Umbilical cord (tissue), 1 donor: ENCODE measurements at regions not wholly inside any gene's neighbourhood (a gene's known extent, or its start where the extent isn't known, plus 50 kb on each side); places are given as distances from the start of the nearest gene placed in this dataset.
"Not testable (repeated sequence)": the region's sequence is repeated elsewhere in the genome, so short reads cannot be mapped to it uniquely, and the experiment has no call there.

ENCODE experiments used
- DNase-seq: peaks from one replicate; pipeline ENCODE4 v3.0.0-alpha.2; 2015; ENCODE audit warnings: low spot score

DNA sequence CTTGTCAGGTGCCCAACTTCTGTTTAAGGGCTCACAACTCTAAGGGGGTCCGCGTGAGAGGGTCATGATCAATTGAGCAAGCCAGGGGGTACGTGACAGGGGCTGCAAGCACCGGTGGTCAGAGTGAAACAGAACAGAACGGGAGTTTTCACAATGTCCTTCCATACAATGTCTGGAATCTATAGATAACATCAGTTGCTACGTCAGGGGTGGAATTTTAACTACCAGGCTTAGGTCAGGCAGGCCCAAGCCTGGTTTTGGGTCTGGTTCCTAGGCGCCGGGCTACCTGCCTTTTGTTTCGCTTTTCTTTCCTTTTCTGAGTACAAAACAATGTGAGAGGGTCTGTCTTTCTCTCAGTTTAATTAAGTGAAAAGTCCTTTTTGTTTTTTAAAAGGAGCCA is 666.5 kb upstream of the MBL2 start:
- DNase-seq, result not testable (repeated sequence)

DNA sequence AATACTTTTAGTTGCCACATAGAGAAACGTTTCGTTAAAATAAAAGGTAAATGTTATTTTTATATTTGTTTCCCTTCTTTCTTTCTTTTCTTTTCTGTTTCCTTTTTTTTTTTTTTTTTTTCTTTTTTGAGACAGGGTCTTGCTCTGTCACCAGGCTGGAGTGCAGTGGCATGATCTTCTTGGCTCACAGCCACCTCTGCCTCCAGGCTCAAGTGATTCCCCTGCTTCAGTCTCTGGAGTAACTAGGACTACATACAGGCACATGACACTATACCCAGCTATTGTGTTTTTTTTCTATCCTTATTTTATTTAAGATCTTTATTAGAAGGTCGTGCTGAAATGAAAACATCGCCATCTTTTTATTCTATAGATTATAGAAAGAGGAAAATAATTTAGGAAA is 661.8 kb upstream of the MBL2 start:
- DNase-seq, result no peak

DNA sequence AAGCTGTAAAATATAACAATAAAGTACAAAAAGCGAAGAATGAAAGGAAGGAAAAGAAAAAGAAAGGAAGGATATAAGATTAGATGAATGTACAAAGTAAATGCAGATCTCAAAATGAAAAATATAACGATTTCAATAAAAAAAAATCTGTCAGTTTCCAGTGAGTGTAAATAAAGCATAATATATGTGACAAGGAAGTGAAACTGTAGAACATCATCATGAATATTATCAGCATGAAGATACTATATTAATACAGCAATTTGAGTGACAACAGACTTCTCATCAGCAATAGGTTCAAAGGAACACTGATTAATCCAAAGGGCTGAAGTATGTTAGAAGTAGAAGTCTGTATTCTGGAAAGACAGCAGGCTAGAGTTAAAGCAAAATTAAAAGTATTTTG is 659.5 kb upstream of the MBL2 start:
- no peak for DNase-seq

DNA sequence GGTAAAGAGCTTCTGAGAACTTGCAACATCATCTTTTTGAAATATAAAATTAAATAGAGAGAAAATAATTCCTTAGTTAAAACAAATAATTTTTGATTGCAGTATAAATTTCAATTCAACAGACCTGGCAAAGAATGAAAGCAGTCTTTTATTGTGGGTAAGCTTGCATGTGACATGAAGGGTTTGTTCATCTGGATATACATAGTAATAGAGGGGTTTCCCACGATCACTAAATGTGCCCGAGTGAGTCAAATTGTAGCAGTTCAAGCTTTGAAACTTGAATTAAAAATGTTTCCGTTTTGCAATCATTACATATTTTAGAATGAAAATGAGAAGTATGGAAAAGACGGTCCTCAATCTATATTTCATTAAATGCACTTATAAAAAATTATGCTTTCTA is 658.4 kb upstream of the MBL2 start:
- DNase-seq, result no peak

DNA sequence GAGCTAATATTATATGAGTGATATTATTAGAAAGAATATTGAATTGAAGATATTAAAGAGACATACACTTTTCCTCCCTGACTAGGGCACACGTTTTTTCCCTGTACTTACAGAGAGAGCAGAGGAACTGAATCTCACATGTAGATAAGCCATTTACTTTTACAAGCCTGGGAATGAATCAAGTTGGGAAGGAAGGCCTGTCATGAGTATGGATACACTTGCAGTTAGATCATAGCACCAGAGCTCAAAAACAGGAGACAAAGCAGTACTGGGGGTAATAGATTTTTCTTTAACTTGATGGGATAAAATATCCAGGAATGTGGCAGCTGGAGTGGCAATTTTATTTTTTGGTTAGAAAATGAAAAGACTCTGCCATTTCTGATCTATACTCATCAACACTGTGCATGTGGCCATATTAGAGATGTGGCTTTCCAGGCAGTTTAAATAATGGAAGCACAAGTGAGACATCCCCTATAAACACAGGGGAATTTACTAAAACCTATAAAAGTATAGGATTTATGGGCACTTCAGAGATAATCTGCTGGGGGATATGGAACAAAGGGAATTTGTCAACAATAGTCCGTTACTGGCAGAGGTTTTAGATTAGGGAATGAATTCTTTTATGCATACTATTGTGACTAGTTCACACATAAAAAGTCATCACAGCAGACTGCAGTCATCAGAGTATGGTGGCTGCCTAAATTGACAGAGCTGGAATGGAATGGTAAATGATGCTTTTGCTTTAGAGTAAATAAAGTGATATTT is 657.7 kb upstream of the MBL2 start:
- peak; percentile 8 for DNase-seq

DNA sequence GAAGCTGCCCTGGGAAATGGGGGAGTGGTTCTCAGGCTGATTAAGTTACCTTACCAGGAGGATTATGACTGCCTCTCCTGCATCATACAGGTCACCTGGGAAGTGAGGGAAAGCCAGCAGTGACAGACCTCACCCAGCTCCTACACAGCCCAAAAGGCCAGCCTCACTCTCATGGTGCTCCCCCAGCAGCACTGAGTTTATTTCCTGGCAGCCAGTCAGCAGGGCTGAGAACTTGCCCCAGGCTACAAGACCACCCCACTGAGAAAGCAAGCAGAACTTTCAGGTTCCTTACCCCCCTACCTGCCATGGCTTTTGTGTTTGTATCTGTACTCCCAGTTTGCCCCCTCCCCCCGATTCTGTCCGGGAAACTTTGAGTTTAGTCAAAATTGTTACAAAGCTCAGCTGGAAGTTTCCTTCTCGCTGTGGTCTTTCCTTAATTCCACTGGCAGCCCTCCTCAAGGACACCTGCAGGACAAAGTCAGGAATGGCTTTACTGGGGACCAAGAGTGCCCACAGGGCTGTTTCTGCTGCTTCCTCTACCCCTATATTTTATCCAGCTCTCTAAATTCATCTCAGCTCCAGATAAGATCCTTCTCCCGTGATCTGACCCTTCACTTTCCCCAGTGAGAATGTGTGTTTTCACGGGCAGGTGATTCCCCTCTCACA is 649.8 kb upstream of the MBL2 start:
- no peak for DNase-seq

DNA sequence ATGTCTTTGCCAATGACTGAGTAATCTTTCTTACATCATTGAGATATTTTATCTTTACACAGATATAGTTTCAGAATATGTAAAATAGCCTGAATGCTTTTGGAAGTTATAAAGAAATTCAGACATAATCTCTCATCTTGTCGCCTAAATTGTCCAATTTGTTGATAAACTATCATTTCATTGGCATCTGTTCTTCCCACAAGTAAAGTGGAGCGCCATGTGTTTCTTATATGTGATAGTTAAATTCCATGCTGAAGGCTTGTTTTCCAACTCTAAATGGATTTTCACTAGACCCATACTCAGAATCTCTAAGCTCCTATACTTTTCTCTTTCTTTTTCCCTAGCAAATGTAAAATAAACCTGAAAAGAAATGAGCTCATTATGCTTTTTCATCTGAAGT is 640.1 kb upstream of the MBL2 start:
- no peak for DNase-seq

DNA sequence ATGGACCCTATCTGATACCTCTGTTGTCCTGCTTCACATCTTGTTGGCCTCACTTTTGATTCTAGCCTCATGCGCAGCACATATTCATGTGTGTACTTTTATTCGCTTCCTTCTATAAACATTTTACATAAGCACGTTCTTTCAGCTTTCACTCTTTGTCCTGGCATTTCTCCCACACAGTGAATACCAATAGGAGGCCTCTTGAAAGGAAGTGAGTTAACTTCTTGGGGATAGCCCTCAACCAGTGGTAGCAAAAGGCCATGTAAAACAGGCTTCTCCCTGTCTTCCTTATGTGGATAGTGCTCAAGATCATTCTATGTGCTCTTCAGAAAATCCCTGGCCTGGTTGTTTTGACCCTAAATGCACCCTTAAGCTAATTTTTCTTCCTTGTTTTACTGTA is 633.9 kb upstream of the MBL2 start:
- no peak for DNase-seq

DNA sequence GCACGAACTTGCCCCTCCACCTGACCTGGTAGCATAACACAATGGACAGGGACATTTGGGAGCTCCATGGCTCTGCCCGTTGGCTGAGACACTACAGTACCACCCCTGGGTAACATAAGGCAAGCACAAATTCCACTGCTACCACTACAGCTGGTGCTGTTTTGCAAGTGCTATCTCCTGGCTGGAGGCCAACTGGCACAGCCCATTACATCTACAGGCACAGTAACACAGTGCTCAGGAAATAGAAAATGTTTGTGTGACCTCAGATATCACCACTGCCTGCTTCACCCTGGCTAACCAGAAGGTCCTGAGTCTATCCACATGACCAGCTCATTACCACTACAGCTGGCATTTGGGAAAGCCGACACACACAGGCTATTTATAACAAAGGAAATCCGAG is 631.1 kb upstream of the MBL2 start:
- DNase-seq, result peak; percentile 55

DNA sequence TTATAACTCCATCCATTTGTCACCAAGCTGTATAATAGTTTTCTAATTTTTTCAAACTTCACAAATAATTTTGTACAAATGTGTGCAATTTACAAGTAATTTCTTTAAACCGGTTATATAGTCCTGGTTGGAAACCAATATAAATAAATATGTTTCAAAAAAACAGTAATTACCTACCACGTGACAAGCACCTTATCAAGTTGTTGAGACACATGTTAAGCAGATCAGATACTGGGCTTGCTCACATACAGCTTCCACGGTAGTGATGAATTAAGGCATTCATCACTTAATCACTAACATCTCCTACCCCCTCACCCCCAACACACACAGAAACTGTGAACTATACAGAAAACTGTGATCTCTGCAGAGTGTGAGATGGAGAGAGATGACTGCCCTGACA is 630.0 kb upstream of the MBL2 start:
- DNase-seq, result no peak

DNA sequence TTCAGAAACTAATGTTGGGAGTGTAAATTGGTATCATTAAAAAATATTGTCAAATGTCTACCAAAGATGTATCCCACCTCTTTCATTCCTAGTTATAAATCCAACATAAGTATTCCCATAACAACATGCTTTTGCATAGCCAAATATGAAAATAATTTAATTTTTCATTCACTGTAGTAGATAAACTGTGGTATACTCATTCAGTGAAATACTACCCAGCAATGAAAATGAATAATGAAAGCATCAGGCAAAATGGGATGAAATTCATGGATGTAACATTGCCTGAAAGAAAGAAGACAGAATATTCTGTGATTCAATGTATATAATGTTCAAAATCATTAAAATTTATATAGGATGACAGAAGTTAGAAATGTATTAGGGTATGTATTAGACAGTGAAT is 629.0 kb upstream of the MBL2 start:
- no peak for DNase-seq

DNA sequence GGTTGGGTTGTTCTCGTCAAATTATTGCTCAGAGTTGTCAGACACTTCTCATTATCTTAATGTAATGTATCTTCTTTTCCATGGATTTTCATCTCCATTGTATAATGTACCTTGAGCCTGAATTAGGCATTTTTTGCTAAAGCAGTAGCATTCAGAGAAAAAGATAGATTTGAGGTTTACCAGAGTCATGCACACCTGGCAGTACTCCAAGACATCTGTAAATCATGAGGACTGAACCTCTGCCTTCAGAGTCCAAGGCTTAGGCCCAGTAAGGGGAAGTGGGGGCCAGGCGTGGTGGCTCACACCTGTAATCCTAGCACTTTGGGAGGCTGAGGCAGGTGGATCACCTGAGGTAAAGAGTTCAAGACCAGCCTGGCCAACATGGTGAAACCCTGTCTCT is 624.3 kb upstream of the MBL2 start:
- DNase-seq, result no peak

DNA sequence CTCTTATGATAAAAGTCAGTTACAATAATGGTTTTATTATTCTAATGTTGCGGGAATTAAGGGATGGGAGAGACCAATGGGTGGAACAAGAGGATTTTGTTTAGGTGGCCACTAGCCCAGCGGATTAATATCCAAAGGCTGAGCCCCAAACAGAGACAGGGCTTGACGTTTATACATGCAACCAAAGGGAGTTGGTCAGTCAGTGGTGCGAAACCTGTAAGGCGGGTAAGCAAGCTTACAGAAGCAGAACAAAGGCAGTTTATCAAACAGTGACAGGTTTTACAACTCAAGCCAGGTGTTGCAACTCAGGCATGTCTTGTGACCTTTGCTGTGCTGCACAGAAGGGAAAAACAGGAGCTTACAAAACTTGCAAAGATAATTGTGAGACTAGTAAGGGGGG is 622.9 kb upstream of the MBL2 start:
- no peak for DNase-seq

DNA sequence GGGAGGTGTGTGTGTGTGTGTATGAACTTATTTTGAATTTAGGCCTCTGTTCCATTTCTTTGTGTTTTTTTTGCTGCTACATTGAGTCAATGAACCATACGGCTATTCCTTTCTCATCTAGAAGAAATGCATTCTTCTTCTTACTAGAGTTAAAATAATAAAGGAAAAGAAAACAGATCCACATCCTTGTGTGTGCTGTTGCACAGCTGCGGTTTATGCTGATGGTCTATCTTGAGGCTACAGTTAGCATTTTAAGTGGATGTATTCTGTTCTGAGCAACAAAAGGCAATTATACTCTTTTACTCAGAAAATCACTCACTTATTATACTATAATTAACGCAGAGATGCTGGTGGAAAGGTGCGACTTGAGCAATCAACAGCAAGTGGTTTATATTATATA is 615.0 kb upstream of the MBL2 start:
- no peak for DNase-seq

DNA sequence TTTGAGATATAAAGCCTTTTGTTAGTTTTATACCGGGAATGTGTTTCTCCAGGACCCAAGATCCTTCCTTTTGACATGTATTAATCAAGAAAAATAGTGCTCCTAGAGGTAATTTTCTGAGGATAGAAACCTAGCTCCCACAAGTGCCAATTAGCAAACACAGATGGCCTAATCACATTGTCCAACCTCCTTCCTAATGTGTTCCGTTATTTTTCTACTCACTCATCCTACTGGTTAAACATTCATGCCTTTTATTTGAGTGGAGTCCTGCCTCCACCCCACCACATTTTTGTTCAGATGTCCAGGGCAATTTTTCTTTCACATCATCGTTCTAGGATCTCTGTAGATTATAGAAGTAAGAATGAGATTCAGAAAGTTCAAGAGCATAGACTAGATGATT is 610.0 kb upstream of the MBL2 start:
- DNase-seq, result no peak

DNA sequence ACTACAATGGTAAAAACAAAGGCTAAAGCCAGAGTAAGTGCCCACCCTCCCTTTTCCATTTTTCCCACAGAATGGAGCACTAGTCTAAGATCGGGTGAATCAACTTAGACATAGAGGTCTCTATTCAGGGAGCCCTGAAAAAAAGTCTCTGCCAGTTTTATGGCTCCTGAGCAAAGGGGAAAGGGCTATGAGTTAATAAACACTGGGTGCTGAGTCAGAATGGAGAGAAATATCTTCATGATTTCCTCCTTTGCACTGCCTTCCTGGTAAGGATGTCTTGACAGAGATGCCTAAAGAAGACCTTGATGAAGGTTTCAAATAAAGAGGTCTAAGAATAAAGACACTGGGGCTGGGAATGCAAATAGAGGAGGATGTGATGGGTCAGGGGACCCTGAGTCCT is 607.4 kb upstream of the MBL2 start:
- no peak for DNase-seq

DNA sequence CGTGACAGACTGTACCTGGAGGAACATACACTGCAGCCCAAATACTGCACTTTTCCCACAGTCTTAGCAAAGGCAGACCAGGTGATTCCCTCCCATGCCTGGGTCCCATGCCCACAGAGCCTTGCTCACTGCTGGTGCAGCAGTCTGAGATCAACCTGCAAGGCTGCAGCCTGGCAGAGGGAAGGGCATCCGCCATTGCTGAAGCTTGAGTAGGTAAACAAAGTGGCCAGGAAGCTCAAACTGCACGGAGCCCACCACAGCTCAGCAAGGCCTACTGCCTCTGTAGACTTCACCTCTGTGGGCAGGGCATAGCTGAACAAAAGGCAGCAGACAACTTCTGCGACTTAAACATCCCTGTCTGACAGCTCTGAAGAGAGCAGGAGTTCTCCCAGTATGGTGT is 597.8 kb upstream of the MBL2 start:
- no peak for DNase-seq

DNA sequence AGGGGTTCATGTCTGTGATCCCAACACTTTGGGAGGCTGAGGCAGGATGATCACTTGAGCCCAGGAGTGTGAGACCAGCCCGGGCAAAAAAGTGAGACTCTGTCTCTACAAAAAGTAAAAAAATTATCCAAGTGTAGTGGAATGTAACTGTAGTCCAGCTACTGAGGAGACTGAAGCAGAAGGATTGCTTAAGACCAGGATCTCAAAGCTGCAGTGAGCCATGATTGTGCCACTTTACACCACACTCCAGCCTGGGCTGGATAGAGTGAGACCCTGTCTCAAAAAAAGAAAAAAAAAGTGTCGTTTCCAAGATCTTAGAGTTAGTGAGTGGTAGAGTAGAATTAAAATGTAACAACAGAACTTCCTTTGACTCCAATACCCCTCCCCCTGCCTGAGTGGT is 589.4 kb upstream of the MBL2 start:
- DNase-seq, result no peak

DNA sequence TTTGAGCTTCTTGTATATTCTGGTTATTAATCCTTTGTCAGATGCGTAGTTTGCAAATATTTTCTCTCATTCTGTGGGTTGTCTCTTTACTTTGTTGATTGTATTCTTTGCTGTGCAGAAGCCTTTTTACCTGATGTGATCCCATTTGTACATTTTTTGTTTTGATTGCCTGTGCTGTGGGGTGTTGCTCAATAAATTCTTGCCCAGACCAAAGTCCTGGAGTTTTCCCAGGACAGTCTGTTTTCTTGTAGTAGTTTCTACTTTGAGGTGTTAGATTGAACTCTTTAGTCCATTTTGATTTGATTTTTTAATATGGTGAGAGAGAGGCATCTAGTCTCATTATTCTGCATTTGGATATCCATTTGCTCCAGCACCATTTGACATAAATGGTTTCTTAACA is 588.7 kb upstream of the MBL2 start:
- no peak for DNase-seq

DNA sequence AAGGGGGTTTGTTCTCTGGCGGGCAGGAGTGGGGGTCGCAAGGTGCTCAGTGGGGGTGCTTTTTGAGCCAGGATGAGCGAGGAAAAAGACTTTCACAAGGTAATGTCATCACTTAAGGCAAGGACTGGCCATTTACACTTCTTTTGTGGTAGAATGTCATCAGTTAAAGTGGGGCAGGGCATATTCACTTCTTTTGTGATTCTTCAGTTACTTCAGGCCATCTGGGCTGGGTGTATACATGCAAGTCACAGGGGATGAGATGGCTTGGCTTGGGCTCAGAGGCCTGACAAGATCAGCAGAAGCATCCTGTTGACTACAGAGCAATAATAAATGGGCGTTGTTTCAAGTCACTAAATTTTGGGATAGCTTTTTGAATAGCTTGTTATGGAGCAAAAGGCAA is 586.4 kb upstream of the MBL2 start:
- DNase-seq, result not testable (repeated sequence)

DNA sequence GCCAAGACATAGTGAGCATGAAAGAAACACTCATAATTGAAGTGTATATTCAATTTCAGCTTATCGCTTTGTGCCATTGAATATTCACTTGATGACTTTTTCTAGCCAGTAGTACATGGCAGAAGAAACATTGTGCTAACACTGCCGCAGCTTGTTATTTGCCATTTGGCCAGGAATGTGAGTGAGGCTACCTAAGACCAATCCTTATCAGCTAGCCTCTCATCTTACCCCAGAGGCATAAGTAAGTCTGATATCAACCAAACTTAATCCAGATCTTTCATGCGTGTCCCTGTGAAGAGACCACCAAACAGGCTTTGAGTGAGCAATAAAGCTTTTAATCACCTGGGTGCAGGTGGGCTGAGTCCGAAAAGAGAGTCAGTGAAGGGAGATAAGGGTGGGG is 586.0 kb upstream of the MBL2 start:
- DNase-seq, result no peak

DNA sequence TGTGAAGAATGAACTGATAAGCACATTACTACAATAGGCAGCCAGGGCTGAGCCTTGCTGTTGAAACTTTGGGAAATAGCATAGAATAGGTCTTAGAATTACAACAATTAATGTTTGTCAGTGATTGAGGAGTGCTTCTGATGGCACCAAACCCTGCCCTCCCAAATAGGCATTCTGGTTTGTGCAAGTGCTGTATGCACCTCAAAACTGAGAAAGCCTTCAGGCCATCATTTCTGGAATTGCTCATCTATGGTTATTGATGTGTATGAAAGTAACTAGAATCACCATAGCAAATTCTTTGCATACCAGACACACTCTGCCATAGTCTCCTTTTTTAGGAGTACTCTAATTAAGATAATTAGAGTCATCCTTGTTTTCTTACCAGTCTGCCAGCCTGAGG is 585.0 kb upstream of the MBL2 start:
- DNase-seq, result peak; percentile 3

DNA sequence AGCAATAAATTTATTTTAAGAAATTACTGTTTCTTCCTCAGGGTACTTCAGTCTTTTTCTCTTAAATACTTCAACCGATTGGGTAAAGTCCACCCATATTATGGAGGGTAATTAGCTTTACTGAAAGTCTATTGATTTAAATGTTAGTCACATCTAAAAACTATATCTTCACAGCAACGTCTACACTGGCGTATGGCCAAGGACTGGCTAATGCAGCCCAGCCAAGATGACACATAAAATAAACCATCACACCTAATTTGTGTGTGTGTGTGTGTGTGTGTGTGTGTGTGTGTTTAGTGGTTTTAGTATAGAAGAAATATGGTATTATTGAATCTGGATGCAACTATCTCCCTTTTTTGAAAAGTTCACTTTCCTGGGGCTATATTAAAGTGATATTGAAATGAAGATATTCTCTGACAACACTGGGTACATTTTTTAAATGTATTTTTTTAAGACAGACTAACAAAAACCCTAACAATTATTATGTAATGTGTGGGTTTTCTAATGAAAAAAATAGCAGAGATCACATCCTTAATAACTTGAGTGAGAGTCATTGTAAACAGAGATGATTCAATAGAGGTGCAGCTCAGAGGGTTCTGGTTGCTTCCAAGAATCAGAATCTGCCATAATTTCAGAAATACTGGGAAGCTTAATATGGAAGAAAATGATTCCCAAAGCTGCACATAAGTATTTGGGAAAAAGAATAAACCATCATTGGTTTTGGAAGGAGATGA is 584.2 kb upstream of the MBL2 start:
- DNase-seq, result no peak
